Adipocyte (in vitro differentiated cells): ENCODE measurements at regions not wholly inside any gene's neighbourhood (a gene's known extent, or its start where the extent isn't known, plus 50 kb on each side); places are given as distances from the start of the nearest gene placed in this dataset.

Experiments used
- DNase-seq: peaks from one replicate; pipeline ENCODE4 v3.0.0-alpha.2; 2015; ENCODE audit warnings: low read depth
- H3K27me3 ChIP-seq: replicated peaks from 2 replicates; pipeline ENCODE4 v1.7.0; 2013; ENCODE audit warnings: mild to moderate bottlenecking, low read length, moderate library complexity; ENCODE audit not compliant: control insufficient read depth, insufficient read depth
- H3K36me3 ChIP-seq: 2 replicates; pipeline ENCODE4 v1.7.0; 2013; ENCODE audit warnings: low read length, mild to moderate bottlenecking, moderate library complexity; ENCODE audit not compliant: control insufficient read depth, insufficient read depth, severe bottlenecking
- H3K4me1 ChIP-seq: 2 replicates; pipeline ENCODE4 v1.7.0; 2013; ENCODE audit warnings: mild to moderate bottlenecking, low read length, moderate library complexity; ENCODE audit not compliant: control insufficient read depth, insufficient read depth
- H3K4me3 ChIP-seq: 2 replicates; pipeline ENCODE4 v1.7.0; 2013; ENCODE audit warnings: mild to moderate bottlenecking, low read length, moderate library complexity
- H3K9ac ChIP-seq: 2 replicates; pipeline ENCODE4 v1.7.0; 2013; ENCODE audit warnings: mild to moderate bottlenecking, low read length, moderate library complexity
- H3K9me3 ChIP-seq: 2 replicates; pipeline ENCODE4 v1.7.0; 2013; ENCODE audit warnings: mild to moderate bottlenecking, low read length, moderate library complexity; ENCODE audit not compliant: control insufficient read depth

GRCh38 chrX:117215683-117216082, 752.9 kb upstream of the CT83 start:
- DNase-seq: no peak
- Histone ChIP-seq H3K4me1 (no peaks in the 10 kb centered on the region), H3K36me3 (no peaks in the 10 kb centered on the region), H3K4me3 (no peak overlapping the region), H3K9me3 (peaks cover 4% of the 10 kb centered on the region), H3K9ac (no peak overlapping the region), H3K27me3 (no peaks in the 10 kb centered on the region)

GRCh38 chrX:117196481-117196880, 733.7 kb upstream of the CT83 start:
- H3K27me3 ChIP-seq: no peaks in the 10 kb centered on the region
- peaks cover 11% of the 10 kb centered on the region for H3K9me3 ChIP-seq
- H3K4me1 ChIP-seq: no peaks in the 10 kb centered on the region
- H3K9ac ChIP-seq: no peak overlapping the region
- no peak overlapping the region for H3K4me3 ChIP-seq
- no peak for DNase-seq
- H3K36me3 ChIP-seq: no peaks in the 10 kb centered on the region

- Histone ChIP-seq H3K27me3 (no peaks in the 10 kb centered on the region), H3K9ac (no peak overlapping the region), H3K4me1 (no peaks in the 10 kb centered on the region), H3K36me3 (no peaks in the 10 kb centered on the region), H3K9me3 (peaks cover 3% of the 10 kb centered on the region), H3K4me3 (no peak overlapping the region)
- DNase-seq: no peak
Observed at GRCh38 chrX:117147249-117147648, 684.5 kb upstream of the CT83 start.

- no peaks in the 10 kb centered on the region for H3K4me1 ChIP-seq
- H3K36me3 ChIP-seq: no peaks in the 10 kb centered on the region
- DNase-seq: no peak
- H3K9me3 ChIP-seq: no peaks in the 10 kb centered on the region
- no peaks in the 10 kb centered on the region for H3K27me3 ChIP-seq
- H3K9ac ChIP-seq: no peak overlapping the region
- no peak overlapping the region for H3K4me3 ChIP-seq
Observed at GRCh38 chrX:117138070-117138469, 675.3 kb upstream of the CT83 start.

GRCh38 chrX:117134983-117135382, 672.2 kb upstream of the CT83 start:
- H3K9ac ChIP-seq: no peak overlapping the region
- H3K27me3 ChIP-seq: no peaks in the 10 kb centered on the region
- H3K4me3 ChIP-seq: no peak overlapping the region
- no peak for DNase-seq
- peaks cover 2% of the 10 kb centered on the region for H3K9me3 ChIP-seq
- H3K4me1 ChIP-seq: no peaks in the 10 kb centered on the region
- no peaks in the 10 kb centered on the region for H3K36me3 ChIP-seq

GRCh38 chrX:117120700-117121099, 657.9 kb upstream of the CT83 start:
- Histone ChIP-seq H3K9me3 (no peaks in the 10 kb centered on the region), H3K4me1 (no peaks in the 10 kb centered on the region), H3K36me3 (no peaks in the 10 kb centered on the region), H3K27me3 (no peaks in the 10 kb centered on the region), H3K9ac (no peak overlapping the region), H3K4me3 (no peak overlapping the region)
- DNase-seq: no peak

GRCh38 chrX:117096528-117096927, 633.8 kb upstream of the CT83 start:
- Histone ChIP-seq H3K9me3 (no peaks in the 10 kb centered on the region), H3K4me3 (no peak overlapping the region), H3K27me3 (no peaks in the 10 kb centered on the region), H3K36me3 (no peaks in the 10 kb centered on the region), H3K4me1 (no peaks in the 10 kb centered on the region), H3K9ac (no peak overlapping the region)
- DNase-seq: no peak

- Histone ChIP-seq H3K9me3 (no peaks in the 10 kb centered on the region), H3K4me1 (no peaks in the 10 kb centered on the region), H3K4me3 (no peak overlapping the region), H3K36me3 (no peaks in the 10 kb centered on the region), H3K9ac (no peak overlapping the region), H3K27me3 (no peaks in the 10 kb centered on the region)
- DNase-seq: no peak
Observed at GRCh38 chrX:117095393-117095792, 632.6 kb upstream of the CT83 start.

- no peaks in the 10 kb centered on the region for H3K27me3 ChIP-seq
- H3K9me3 ChIP-seq: no peaks in the 10 kb centered on the region
- DNase-seq: no peak
- no peaks in the 10 kb centered on the region for H3K4me1 ChIP-seq
- H3K4me3 ChIP-seq: no peak overlapping the region
- no peaks in the 10 kb centered on the region for H3K36me3 ChIP-seq
- no peak overlapping the region for H3K9ac ChIP-seq
Observed at GRCh38 chrX:117094149-117094548, 631.4 kb upstream of the CT83 start.

- Histone ChIP-seq H3K36me3 (no peaks in the 10 kb centered on the region), H3K9ac (no peak overlapping the region), H3K4me3 (no peak overlapping the region), H3K27me3 (no peaks in the 10 kb centered on the region), H3K9me3 (no peaks in the 10 kb centered on the region), H3K4me1 (no peaks in the 10 kb centered on the region)
- DNase-seq: no peak
Observed at GRCh38 chrX:117093319-117093718, 630.5 kb upstream of the CT83 start.

GRCh38 chrX:117092641-117093040, 629.9 kb upstream of the CT83 start:
- H3K4me3 ChIP-seq: no peak overlapping the region

GRCh38 chrX:117063224-117063623, 600.4 kb upstream of the CT83 start:
- H3K9me3 ChIP-seq: no peaks in the 10 kb centered on the region
- no peaks in the 10 kb centered on the region for H3K27me3 ChIP-seq
- no peak overlapping the region for H3K4me3 ChIP-seq
- no peak for DNase-seq
- no peaks in the 10 kb centered on the region for H3K4me1 ChIP-seq
- no peaks in the 10 kb centered on the region for H3K36me3 ChIP-seq
- no peak overlapping the region for H3K9ac ChIP-seq

More at GRCh38 chrX:117092641-117093040, 629.9 kb upstream of the CT83 start:
- Histone ChIP-seq H3K9me3 (no peaks in the 10 kb centered on the region), H3K36me3 (no peaks in the 10 kb centered on the region), H3K27me3 (no peaks in the 10 kb centered on the region), H3K4me1 (no peaks in the 10 kb centered on the region), H3K9ac (no peak overlapping the region)
- no peak for DNase-seq
